ENCODE measurements at regions not wholly inside any gene's neighbourhood (a gene's known extent, or its start where the extent isn't known, plus 50 kb on each side); places are given as distances from the start of the nearest gene placed in this dataset.

DNA sequence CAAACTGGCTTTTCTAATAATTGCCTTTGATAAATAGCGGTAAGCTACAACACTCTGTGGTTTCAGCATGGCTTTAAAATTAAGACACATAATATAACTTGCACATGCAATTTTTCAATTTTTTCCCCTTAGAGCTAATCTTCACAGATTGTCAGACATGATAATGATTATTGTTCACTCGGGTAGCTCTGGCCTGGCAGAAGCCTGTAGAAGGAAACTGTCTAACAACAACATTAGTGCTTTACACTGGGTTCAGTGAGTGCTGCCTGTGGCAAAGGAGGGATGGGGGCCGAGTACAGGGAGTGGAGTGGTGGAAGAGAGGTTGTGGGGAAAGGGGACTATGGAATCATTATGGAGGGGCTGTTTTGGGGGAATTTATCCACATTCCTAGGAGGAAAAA is 67.2 kb upstream of the AUTS2 start:
- TF ChIP-seq TAF1 (IDR thresholded peaks at IDR 0.05; ENCODE audit: borderline replicate concordance, insufficient read depth, low read length), result no peak
- no peak for TF ChIP-seq SIN3A (IDR thresholded peaks at IDR 0.05; ENCODE audit: borderline replicate concordance, insufficient read depth, low read length)
- TF ChIP-seq, protein P1, sequence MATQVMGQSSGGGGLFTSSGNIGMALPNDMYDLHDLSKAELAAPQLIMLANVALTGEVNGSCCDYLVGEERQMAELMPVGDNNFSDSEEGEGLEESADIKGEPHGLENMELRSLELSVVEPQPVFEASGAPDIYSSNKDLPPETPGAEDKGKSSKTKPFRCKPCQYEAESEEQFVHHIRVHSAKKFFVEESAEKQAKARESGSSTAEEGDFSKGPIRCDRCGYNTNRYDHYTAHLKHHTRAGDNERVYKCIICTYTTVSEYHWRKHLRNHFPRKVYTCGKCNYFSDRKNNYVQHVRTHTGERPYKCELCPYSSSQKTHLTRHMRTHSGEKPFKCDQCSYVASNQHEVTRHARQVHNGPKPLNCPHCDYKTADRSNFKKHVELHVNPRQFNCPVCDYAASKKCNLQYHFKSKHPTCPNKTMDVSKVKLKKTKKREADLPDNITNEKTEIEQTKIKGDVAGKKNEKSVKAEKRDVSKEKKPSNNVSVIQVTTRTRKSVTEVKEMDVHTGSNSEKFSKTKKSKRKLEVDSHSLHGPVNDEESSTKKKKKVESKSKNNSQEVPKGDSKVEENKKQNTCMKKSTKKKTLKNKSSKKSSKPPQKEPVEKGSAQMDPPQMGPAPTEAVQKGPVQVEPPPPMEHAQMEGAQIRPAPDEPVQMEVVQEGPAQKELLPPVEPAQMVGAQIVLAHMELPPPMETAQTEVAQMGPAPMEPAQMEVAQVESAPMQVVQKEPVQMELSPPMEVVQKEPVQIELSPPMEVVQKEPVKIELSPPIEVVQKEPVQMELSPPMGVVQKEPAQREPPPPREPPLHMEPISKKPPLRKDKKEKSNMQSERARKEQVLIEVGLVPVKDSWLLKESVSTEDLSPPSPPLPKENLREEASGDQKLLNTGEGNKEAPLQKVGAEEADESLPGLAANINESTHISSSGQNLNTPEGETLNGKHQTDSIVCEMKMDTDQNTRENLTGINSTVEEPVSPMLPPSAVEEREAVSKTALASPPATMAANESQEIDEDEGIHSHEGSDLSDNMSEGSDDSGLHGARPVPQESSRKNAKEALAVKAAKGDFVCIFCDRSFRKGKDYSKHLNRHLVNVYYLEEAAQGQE (IDR thresholded peaks at IDR 0.05; ENCODE audit: insufficient read depth in 1 of 2, low read depth in 2 of 2, low read length in 2 of 2), result no peak
- TF ChIP-seq FOXP2 (optimal IDR thresholded peaks at IDR 0.05; ENCODE audit: borderline replicate concordance, extremely low read depth, extremely low read length, insufficient read depth), result no peak

All from PFSK-1 (cell line).